GM21717 (cell line): ENCODE measurements at regions not wholly inside any gene's neighbourhood (a gene's known extent, or its start where the extent isn't known, plus 50 kb on each side); places are given as distances from the start of the nearest gene placed in this dataset.
"Not testable (repeated sequence)": the region's sequence is repeated elsewhere in the genome, so short reads cannot be mapped to it uniquely, and the experiment has no call there.

Experiments
- ATAC-seq: cut with Tn5 transposase; IDR thresholded peaks from one replicate; pipeline ENCODE4 v1.9.1; 2021; ENCODE audit warnings: mild to moderate bottlenecking, moderate library complexity; ENCODE audit not compliant: unreplicated experiment

- ATAC-seq: no peak
These were observed 266.8 kb upstream of the SMIM21 start for GRCh38 chr18:75694292-75694691.

GRCh38 chr18:75691483-75691882 is 264.0 kb upstream of the SMIM21 start:
- no peak for ATAC-seq

GRCh38 chr18:75690283-75690682 is 262.8 kb upstream of the SMIM21 start:
- not testable (repeated sequence) for ATAC-seq

GRCh38 chr18:75687626-75688025 is 260.1 kb upstream of the SMIM21 start:
- ATAC-seq: no peak

- no peak for ATAC-seq
These were observed 255.9 kb upstream of the SMIM21 start for GRCh38 chr18:75683426-75683825.

GRCh38 chr18:75681538-75682115 is 254.1 kb upstream of the SMIM21 start:
- ATAC-seq: no peak

GRCh38 chr18:75679331-75679730 is 251.8 kb upstream of the SMIM21 start:
- ATAC-seq: no peak

- ATAC-seq: no peak
These were observed 251.1 kb upstream of the SMIM21 start for GRCh38 chr18:75678627-75679026.

- ATAC-seq: no peak
These were observed 250.4 kb upstream of the SMIM21 start for GRCh38 chr18:75677696-75678455.

- ATAC-seq: no peak
These were observed 233.4 kb upstream of the SMIM21 start for GRCh38 chr18:75660932-75661331.

GRCh38 chr18:75659535-75660023 is 232.1 kb upstream of the SMIM21 start:
- no peak for ATAC-seq

GRCh38 chr18:75658330-75658729 is 230.8 kb upstream of the SMIM21 start:
- no peak for ATAC-seq

- ATAC-seq: no peak
These were observed 229.2 kb upstream of the SMIM21 start for GRCh38 chr18:75656563-75657247.

GRCh38 chr18:75656035-75656434 is 228.5 kb upstream of the SMIM21 start:
- ATAC-seq: no peak

- no peak for ATAC-seq
These were observed 227.6 kb upstream of the SMIM21 start for GRCh38 chr18:75654851-75655751.

GRCh38 chr18:75654386-75654785 is 226.9 kb upstream of the SMIM21 start:
- ATAC-seq: no peak

- no peak for ATAC-seq
These were observed 225.0 kb upstream of the SMIM21 start for GRCh38 chr18:75652528-75652927.

GRCh38 chr18:75644871-75645270 is 217.4 kb upstream of the SMIM21 start:
- no peak for ATAC-seq

GRCh38 chr18:75643083-75643482 is 215.6 kb upstream of the SMIM21 start:
- ATAC-seq: no peak

GRCh38 chr18:75639472-75639831 is 211.9 kb upstream of the SMIM21 start:
- ATAC-seq: no peak
